ENCODE measurements at regions not wholly inside any gene's neighbourhood (a gene's known extent, or its start where the extent isn't known, plus 50 kb on each side); places are given as distances from the start of the nearest gene placed in this dataset.
"Not testable (repeated sequence)": the region's sequence is repeated elsewhere in the genome, so short reads cannot be mapped to it uniquely, and the experiment has no call there.

GRCh38 chr7:122238297-122238696, 66.3 kb downstream of the FEZF1 start:
- TF ChIP-seq, protein P1, sequence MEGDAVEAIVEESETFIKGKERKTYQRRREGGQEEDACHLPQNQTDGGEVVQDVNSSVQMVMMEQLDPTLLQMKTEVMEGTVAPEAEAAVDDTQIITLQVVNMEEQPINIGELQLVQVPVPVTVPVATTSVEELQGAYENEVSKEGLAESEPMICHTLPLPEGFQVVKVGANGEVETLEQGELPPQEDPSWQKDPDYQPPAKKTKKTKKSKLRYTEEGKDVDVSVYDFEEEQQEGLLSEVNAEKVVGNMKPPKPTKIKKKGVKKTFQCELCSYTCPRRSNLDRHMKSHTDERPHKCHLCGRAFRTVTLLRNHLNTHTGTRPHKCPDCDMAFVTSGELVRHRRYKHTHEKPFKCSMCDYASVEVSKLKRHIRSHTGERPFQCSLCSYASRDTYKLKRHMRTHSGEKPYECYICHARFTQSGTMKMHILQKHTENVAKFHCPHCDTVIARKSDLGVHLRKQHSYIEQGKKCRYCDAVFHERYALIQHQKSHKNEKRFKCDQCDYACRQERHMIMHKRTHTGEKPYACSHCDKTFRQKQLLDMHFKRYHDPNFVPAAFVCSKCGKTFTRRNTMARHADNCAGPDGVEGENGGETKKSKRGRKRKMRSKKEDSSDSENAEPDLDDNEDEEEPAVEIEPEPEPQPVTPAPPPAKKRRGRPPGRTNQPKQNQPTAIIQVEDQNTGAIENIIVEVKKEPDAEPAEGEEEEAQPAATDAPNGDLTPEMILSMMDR (IDR thresholded peaks at IDR 0.05), result not testable (repeated sequence)
- not testable (repeated sequence) for TF ChIP-seq EP300 (IDR thresholded peaks at IDR 0.05)

Measured in tibial nerve (tissue), 4 donors.